ENCODE measurements at regions not wholly inside any gene's neighbourhood (a gene's known extent, or its start where the extent isn't known, plus 50 kb on each side); places are given as distances from the start of the nearest gene placed in this dataset.

DNA sequence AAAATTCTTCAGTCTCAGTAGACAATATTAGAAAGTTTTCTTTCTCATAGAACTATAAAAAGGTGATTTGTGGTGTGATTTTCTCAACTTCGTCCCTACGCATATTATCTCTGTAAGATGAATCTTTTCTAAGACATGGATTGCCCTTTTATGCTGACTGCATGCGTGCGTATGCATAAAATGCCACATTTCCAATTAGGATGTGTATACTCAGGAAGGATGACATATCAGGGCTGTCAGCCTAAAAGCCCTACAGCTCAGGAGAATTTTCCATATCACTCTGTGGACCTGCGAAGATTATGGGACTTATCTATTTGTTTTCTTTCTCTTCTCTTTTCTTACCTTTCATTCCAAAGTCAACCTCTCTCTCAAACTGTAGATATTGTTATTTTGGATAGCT is 166.5 kb upstream of the GPC6 start:
- TF ChIP-seq, protein P1, sequence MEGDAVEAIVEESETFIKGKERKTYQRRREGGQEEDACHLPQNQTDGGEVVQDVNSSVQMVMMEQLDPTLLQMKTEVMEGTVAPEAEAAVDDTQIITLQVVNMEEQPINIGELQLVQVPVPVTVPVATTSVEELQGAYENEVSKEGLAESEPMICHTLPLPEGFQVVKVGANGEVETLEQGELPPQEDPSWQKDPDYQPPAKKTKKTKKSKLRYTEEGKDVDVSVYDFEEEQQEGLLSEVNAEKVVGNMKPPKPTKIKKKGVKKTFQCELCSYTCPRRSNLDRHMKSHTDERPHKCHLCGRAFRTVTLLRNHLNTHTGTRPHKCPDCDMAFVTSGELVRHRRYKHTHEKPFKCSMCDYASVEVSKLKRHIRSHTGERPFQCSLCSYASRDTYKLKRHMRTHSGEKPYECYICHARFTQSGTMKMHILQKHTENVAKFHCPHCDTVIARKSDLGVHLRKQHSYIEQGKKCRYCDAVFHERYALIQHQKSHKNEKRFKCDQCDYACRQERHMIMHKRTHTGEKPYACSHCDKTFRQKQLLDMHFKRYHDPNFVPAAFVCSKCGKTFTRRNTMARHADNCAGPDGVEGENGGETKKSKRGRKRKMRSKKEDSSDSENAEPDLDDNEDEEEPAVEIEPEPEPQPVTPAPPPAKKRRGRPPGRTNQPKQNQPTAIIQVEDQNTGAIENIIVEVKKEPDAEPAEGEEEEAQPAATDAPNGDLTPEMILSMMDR (IDR thresholded peaks at IDR 0.05; ENCODE audit: insufficient read depth, low read depth, low read length, missing control alignments) = no peak
- H3K4me3 ChIP-seq (ENCODE audit: low read length) = no peak overlapping the region
- no peak for DNase-seq (ENCODE audit: low read depth)

DNA sequence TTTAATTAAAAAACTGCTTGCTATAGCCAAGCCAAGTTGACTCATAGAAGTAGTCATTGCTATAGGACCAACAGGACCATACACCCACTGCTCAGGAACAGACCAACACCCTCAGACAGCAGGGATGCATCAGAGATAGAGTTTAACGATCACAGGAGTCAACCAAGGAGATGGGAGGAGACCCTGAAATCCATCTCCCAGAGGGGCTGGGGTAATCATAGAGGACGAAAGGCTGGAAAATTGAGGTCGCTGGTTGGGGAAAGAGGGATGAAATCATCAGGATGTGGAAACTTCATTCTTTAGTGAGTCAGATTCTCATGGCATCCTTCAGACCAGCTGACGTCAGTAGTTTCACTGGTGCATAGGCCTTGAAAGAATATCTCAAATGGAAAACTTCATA is 160.4 kb upstream of the GPC6 start:
- DNase-seq (ENCODE audit: low read depth) = peak; percentile 58
- H3K4me3 ChIP-seq (ENCODE audit: low read length) = no peak overlapping the region
- TF ChIP-seq, protein P1 (IDR thresholded peaks at IDR 0.05; ENCODE audit: insufficient read depth, low read depth, low read length, missing control alignments) = no peak

DNA sequence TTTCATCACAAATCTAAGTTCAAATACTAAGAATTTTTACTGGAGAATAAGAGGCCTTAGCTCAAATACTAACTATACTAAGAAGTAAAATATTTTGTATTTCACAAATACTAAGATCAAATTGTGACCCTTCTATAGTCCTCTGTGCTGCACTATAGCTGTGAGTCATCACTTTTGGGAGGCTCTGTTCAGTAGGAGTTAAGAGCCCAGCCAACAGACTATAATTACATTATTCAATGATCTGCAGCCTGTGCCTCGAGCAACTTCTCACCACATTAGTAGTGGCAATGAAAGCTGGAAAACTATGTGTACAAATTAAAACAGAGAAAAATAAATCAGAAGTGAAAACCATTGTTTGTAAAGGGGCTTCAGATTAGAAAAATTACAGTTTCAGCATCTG is 147.3 kb upstream of the GPC6 start:
- TF ChIP-seq, protein P1 (IDR thresholded peaks at IDR 0.05; ENCODE audit: insufficient read depth, low read depth, low read length, missing control alignments) = no peak

DNA sequence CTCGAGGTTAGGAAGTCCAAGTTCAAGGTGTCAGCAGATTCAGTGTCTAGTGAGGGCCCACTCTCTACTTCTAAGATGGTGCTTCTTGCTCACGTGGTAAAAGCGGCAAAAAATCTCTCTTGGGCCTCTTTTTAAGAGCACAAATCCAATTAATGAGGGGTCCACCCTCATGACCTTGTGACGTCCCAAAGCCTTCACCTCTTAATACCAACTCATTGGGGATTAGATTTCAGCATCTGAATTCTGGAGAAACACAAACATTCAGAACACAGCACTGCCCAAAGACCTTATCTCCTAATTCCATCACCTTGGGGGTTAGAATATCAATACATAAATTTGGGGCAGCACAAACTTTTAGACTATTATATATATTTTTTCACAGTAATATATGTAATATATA is 146.4 kb upstream of the GPC6 start:
- TF ChIP-seq, protein P1 (IDR thresholded peaks at IDR 0.05; ENCODE audit: insufficient read depth, low read depth, low read length, missing control alignments) = no peak

More for the DNA sequence above, 147.3 kb upstream of the GPC6 start:
- peak; percentile 27 for DNase-seq (ENCODE audit: low read depth)
- H3K4me3 ChIP-seq (ENCODE audit: low read length) = no peak overlapping the region

DNA sequence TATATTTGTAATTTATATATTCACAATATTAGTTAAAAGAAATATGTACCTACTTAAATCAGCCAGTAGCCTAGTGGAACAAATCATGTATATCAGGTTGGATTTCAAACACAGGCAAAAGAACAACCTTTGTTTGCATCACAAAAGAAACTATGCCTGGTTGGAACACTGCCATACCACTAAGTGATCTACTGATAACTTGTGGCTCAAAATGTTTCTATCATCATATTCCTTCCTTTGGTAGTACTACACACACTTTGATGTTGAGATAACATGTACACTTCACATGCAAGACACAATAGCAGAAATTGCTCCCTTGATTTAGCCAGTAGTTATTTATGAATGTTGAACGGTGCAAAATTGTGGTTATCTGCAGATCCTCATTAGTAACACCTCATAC is 146.0 kb upstream of the GPC6 start:
- TF ChIP-seq, protein P1 (IDR thresholded peaks at IDR 0.05; ENCODE audit: insufficient read depth, low read depth, low read length, missing control alignments) = no peak
- peak; percentile 52 for DNase-seq (ENCODE audit: low read depth)

More for the DNA sequence above, 146.4 kb upstream of the GPC6 start:
- no peak for DNase-seq (ENCODE audit: low read depth)
- no peak overlapping the region for H3K4me3 ChIP-seq (ENCODE audit: low read length)

DNA sequence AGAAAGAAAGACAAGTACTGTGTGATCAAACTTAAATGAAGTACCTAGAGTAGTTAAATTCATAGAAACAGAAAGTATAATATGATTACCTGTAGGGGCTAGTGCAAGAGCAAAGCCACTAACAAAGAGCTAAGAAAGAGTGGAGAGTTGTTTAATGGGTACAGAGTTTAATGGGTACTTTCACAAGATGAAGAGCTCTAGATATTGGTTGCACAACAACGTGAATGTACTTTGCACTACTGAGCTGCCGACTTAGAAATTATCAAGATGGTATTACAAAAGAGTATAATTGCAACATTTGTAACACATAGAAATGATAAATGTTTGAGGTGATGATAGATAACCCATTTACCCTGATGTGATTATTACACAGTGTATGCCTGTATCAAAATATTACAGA is 140.3 kb upstream of the GPC6 start:
- no peak for DNase-seq (ENCODE audit: low read depth)
- TF ChIP-seq, protein P1 (IDR thresholded peaks at IDR 0.05; ENCODE audit: insufficient read depth, low read depth, low read length, missing control alignments) = no peak
- no peak overlapping the region for H3K4me3 ChIP-seq (ENCODE audit: low read length)

More for the DNA sequence above, 146.0 kb upstream of the GPC6 start:
- no peak overlapping the region for H3K4me3 ChIP-seq (ENCODE audit: low read length)

DNA sequence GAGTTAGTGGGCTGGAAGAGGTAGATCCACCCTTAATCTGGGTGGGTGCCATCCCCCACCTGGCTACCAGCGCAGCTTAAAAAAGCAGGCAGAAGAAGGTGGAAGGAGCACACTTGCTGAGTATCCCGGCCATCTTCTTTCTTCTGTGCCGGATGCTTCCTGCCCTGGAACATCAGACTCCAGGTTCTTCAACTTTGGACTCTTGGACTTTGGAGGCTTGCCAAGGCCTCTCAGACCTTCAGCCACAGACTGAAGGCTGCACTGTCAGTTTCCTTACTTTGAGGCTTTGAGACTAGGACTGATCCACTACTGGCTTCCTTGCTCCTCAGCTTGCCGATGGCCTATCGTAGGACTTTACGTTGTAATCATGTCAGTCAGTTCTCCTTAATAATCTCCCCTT is 127.6 kb upstream of the GPC6 start:
- DNase-seq (ENCODE audit: low read depth) = no peak
- TF ChIP-seq, protein P1 (IDR thresholded peaks at IDR 0.05; ENCODE audit: insufficient read depth, low read depth, low read length, missing control alignments) = no peak
- no peak overlapping the region for H3K4me3 ChIP-seq (ENCODE audit: low read length)

All from epithelial cell of esophagus (primary cell).